Activated CD4-positive, alpha-beta T cell treated with anti-CD3 and anti-CD28 coated beads, Interleukin-2, amount 50 U/mL, for 24 hours (primary cell): ENCODE measurements at regions not wholly inside any gene's neighbourhood (a gene's known extent, or its start where the extent isn't known, plus 50 kb on each side); places are given as distances from the start of the nearest gene placed in this dataset.
"Not testable (repeated sequence)": the region's sequence is repeated elsewhere in the genome, so short reads cannot be mapped to it uniquely, and the experiment has no call there.

Source experiments
- DNase-seq, 2 donors: peaks; one replicate each; pipeline ENCODE4 v3.0.0-alpha.2; 2020; ENCODE audit warnings: low read depth in 1 of 2, low spot score in 1 of 2

DNA sequence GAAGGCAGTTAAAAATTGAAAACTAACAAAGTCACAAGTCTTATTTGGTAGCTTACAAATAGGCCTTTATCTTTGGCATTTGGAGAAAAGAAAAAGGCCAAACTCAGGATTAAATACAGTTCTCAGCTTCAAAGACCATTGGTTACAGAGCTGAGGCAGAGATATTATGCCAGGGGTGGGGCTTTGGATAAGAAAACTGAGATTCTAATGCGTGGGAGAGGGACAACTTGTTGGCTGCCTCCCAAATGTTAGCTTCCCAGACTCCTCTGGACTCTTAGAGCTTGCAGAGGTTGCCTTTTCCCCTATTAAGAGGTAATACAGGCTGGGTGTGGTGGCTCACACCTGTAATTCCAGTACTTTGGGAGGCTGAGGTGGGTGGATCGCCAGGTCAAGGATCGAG lies 231.8 kb downstream of the SQOR start:
- no peak for DNase-seq

DNA sequence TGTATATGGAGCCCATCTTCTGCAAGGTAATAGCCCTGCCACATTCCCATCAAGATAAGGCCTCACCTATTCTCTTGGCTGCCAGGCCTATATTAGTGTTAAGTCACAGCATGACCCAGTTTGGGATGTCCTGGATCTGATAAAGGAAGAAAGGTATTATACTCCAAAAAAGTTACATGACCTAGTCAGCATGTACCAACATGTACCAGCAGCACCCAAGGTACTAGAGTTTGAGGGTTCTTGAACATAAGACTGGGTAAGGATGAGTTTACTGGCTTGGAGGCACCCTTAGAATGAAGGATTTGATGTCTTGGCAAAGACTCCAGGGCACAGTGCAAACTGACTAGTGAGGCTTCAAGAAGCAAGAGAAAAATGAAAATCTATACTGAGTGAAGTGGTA lies 232.5 kb downstream of the SQOR start:
- DNase-seq = no peak

DNA sequence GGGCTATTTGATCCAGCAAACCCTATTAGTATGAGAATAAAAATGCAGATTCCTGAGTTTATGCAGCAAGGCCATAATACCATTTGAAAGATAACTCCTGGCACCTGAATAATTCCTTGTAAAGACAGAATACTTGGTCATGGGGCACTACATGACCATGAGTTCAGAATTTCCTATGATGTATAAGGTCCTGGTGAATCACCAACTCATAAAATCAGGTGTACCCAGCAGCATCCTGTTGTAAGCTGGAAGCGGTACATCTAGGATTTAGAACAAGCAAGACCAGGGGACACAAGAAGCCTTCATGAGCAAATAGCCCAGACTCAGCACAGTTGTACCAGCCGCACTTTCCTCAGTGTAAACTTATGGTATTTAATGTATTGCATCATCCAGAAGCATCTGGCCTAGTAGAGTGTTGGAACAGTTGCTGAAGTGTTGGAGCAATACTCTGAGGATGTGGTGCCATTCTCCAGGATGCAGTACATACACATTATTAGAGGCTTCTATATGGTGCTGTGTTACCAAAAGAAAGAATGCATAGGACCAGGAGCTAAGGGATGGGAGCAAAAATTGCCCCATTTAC lies 233.4 kb downstream of the SQOR start:
- no peak for DNase-seq

DNA sequence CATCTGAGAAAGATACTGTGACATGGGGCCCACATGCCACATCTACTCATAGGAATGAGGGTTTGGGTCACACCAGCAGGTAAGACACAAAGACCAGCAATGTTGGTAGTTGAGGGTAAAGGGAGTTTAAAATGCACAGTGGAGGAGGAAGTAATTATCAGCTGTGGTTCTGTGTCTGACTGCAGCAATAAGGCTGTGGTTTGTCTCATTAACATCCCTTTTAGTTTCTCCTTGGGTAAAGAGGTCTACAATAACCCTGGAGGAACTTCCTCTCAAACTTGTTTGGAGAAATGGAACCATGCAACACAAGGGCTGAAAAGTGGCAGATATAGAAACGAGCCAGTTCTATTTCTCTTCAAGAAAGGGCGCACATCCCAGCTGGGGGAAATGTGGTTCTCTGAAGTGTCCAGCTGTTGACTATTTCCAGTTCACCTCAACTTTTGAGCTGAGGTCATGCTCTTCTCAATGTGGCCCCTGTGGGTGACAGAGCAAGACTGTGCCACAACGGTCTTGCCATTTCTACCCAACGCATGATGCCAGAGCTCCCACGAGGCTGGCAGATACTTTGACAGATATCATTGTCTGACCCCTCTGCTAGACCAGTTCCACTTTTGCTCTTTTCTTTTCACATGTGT lies 234.3 kb downstream of the SQOR start:
- DNase-seq = no peak

DNA sequence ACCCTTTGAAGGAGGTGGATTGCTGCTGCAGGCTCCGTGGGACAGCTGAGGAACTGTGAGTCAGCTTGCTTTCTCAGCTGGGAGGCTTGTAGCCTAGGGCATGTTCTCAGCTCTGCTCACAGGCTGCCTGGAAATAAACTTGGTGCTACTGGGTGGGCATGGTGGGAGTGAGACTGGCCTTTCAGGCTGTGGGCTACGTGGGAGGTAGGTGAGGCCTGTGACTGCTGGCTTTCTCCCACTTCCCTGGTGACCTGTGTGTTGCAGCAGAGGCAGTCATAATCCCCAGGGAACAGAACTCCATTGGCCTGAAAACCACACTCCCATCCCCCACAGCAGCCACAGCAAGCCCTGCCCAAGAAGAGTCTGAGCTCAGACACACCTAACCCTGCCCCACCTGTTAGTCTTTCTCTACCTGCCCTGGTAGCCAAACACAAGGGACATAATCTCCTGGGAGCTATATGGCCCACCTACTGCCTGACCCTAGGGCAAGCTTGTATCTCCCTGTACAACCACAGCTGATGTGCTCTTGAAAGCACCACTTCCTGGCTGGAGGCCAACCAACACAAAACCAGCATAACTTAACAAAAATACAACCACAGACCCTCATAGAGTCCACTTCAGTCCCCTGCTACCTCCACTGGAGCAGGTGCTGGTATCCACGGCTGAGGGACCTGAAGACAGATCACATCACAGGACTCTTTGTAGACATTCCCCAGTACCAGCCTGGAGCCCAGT lies 236.5 kb downstream of the SQOR start:
- no peak for DNase-seq

DNA sequence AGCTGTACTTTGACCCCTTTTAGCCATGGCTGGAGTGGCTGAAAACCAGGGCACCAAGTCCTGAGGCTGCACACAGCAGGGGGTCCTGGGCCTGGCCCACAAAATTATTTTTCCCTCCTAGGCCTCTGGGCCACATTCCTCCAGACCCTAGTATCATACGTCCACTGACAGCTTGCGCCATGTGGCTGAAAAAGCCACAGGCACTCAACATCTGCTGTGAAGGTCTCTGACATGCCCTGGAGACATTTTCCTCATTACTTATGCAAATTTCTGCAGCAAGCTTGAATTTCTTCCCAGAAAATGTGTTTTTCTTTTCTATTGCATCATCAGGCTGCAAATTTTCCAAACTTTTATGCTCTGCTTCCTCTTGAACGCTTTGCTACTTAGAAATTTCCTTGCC lies 239.0 kb downstream of the SQOR start:
- DNase-seq = no peak

DNA sequence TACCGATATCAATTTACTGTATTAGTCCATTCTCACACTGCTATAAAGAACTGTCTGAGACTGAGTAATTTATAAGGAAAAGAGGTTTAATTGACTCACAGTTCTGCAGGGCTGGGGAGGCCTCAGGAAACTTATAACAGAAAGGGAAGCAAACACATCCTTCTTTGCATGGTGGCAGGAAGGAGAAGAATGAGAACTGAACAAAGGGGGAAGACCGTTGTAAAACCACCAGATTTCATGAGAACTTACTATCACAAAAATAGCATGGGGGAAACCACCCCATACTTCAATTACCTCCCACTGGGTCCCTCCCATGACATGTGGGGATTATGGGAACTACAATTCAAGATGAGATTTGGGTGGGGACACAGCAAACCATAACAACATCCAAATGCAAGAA lies 239.7 kb downstream of the SQOR start:
- DNase-seq = not testable (repeated sequence)

DNA sequence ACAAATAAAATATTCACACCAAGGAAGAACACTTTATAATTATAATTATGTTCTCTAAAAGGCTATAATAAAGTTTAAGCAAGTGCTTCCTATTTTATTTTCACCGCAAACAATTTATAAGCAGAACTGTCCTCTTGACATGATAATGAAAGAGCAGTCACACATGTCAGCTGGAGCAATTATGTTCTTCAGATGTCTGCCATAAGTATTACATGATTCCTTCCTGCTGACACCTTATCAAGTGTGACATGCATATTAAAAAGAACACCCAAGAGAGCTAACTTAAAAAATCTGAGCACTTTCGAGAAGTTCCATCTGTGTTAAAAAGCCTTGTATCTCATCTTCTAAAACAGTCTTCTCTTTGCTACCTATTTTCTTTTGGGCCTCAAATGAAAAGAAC lies 249.5 kb downstream of the SQOR start:
- DNase-seq = no peak

DNA sequence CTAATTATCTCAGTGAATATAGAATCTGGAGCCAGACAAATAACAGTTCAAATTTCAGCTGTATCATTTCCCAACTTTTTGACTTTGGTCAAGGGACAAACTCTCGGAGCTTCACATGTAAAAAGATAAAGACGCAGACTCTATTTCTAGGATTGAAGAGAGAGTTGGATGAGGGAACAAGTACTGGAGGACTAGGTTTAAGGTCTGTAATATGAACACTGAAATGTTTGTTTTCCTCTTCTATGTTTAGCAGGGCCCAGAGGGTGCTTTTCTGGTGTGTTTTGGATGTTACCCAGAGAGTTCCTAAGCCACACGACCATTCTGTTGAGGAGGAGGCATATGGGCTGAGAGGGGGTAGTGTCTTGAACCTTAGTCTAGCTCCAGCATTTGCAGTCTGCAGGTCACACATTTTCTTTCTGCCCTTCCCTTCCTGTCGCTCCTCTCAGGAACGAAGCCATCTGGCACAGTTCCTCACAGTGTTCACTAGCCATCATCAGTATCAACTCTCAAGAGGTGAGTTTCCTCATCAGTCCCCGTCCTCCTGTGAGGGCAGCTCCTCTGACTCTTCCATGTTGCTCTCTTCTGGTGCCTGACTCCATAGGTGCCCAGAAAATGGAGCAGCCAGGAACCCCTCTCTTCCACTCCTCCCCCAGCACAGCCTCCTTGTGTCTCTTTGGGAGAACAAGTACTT lies 250.1 kb downstream of the SQOR start:
- DNase-seq = no peak

DNA sequence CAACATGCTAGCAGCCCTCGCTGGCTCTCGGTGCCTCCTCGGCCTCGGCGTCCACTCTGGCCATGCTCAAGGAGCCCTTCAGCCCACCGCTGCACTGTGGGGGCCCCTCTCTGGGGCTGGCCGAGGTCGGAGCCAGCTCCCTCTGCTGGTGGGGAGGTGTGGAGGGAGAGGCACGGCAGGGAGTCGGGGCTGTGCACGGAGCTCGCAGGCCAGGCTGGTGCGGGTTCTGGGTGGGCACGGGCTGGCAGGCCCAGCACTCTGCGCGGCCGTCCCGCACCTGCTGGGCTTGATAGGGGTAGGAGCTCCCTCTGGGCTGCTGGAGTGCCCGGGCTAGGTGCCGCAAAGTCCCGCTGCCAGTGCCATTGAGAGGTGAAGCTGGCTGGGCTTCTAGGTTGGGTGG lies 251.0 kb downstream of the SQOR start:
- DNase-seq = no peak

DNA sequence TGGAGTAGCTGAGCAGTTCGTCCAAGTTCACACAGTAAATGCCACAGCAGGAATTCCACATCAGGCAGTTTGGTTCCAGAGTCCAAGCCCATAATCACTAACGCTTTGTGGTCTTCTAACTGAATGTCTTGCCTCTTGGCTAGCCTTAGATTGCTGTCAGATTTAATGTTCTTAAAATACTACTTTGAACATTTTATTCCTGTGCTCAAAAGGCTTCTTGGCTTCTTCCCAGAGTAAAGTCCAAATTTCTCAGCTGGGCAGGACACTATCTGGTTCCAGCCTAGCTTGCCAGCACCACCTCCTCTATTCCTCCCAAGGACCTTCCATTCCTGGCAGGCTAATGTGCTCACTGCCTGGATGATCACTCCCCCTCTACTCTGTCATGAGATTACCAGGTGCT lies 256.9 kb downstream of the SQOR start:
- DNase-seq = no peak

DNA sequence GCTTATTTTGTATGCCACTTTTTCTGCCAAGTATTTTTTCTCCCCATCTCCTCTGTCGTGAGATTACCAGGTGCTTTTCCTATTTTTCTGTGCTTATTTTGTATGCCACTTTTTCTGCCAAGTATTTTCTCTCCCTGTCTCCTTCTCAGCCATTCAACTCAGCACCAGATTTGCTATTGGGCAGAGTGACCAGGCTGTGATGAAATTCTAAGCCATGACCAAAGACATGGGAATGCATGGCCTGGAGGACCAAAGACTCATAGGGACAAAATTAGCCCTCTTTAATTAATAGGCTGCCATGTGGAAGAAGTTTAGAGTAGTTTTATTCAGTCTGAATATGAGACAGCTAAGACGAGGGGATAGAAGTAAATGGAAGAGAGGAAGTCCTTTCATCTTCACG lies 257.4 kb downstream of the SQOR start:
- no peak for DNase-seq

DNA sequence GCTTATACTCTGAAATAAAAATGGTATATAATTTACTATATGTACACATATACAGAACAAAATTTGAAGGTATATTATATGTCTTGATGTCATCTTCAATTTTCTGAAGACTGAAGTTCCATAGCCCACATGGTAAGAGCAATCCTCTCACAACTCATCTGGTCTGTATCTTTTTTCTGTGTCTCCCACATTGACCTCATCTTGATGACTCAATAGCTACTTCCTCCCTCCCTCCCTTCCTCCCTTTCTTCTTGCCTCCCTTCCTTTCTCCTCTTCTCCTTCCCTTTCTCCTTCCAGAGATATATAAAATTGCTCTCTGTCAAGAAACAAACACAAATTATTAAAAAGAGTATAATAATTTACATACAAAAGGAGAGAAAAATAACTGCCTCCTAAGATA lies 268.5 kb downstream of the SQOR start:
- DNase-seq = no peak

DNA sequence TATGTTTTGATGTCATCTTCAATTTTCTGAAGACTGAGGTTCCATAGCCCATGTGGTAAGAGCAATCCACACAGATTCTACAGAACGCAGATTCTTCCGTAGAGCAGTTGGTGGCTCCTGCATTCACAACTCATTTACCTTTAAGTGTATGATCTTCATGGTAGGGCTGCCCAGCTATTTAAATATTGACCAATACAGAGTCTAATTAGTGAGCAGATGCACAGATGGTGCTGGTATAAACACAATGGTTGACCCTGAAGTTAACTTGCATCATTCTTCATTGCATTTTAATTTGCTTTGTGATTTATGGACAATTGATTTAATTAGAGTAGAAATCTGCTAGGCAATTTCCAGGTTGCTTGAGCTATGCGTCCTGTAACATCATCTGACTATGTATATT lies 269.2 kb downstream of the SQOR start:
- no peak for DNase-seq

DNA sequence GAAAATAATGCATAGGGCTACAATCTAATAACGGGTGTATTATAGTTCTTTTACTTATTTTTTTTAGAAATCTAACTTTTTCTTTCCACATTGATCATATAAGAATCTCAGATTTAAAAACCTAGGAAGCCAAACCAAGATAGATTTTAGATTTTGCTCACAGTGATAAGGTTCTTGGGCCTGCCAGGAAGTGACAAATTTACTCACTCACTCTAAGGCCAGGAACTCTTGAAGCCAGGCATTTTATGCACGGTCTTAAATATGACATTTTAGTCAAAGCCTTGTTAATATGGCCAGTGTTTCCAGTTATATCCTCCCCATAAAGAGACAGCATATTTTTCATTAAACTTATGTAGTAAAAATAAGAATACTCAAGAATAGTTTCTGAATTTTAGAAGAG lies 271.4 kb downstream of the SQOR start:
- no peak for DNase-seq

DNA sequence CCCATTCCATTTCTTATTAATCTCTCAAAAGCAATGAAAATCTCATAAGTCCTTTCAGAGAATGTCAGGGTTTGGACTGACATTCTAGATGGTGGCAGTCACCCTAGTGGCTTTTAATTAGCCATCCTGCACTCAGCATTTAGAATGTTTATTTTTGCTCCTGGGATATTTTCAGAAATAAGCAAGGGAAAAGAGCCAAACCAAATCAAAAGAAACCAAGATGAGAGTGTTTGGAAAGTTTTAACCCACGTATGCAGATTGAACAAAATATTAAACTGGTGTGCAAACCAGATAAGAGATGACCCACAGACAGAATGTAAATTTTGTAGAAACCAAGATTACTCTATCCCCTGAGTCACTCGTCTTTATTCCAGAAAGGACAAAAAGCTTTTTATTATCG lies 275.8 kb downstream of the SQOR start:
- DNase-seq = no peak

DNA sequence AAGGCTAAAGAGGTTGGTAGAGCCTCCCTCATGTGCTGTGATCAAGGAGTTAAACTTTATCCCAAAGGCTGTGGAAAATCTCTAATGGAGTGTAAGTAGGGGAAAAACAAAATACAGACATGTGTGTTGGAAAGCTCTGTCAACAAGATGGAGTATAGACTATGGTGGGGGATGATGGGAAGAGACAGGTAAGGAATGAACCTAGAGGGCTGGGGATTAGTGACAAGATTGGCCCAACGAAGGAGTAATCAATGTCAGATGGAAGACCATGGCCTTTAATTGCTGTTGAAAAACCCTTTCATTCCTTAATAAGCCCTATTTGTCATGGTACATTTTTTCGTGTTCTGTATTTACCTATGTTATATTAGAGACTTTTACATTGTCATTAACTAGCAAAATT lies 278.6 kb downstream of the SQOR start:
- no peak for DNase-seq

DNA sequence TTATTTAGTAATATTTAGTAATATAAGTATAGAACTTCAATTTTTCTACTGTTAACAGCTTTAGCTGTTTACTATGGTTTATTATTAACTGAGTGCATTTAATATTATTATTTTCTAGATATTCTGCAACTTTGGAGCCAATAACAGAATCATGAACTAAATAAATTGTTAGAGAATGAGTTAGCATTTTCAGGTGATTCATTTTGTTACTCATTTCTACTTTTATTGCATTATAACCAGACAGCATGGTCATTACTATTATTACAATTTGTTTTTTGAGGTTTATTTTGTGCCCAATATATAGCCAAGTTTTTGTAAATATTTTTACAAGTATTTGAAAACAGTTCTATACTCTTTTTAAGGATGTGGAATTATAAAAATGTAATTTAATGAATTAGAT lies 279.6 kb downstream of the SQOR start:
- no peak for DNase-seq

DNA sequence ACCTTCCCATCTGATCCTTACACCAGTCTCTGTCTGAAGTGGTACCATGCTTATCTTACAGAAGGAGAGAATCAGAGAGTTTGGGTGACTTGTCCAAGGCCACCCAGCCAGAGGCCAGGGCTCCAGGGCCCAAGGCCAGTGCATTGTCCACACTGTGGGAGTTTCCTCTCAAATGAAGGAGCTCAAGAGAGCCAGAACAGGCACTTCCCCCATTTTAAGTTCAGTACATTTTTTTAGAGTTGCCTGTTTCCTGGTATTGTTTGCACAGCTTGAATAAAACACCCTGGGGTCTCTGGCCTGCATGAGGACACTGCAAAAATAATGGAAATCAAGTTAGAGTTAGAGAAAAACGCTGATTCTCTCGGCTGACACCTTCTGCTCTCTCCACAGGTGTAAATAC lies 284.0 kb downstream of the SQOR start:
- no peak for DNase-seq

DNA sequence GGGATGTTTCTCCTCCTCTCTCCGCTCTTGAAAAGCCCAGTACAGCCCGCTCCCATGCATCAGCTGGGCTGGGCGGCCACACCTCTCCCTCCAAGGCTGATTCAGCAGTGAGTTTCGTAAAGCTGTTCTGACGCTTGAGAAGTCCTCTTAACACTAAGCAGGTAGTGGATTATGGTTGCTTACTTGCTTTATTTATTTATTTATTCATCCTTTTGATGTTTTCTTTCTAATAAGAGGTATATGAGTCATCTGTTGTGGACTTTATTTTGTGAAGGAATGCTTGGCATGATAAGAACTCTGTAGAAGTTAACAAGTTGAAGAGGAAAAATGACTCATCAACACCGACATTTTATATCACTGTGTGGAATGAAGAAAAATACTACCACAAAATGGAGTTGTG lies 285.0 kb downstream of the SQOR start:
- no peak for DNase-seq

DNA sequence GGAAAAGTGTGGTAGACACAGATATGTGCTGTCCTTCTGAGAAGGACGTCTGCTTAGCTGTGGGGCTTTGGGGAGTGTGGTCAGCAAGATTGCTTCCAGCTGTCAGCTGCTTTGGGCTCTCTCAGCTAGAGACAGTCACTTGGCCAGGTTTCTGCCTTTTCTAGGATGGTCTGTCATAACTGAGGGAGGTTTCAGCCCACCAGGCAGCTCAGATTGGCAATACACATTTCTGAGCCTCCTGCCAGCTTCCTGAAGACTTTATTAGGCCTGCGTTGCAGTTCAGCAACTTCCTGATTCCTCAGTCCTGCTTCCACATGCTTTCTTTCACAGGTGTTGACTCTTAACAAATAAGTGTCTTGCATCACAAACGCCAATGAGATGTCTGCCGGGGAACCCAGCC lies 286.5 kb downstream of the SQOR start:
- no peak for DNase-seq

DNA sequence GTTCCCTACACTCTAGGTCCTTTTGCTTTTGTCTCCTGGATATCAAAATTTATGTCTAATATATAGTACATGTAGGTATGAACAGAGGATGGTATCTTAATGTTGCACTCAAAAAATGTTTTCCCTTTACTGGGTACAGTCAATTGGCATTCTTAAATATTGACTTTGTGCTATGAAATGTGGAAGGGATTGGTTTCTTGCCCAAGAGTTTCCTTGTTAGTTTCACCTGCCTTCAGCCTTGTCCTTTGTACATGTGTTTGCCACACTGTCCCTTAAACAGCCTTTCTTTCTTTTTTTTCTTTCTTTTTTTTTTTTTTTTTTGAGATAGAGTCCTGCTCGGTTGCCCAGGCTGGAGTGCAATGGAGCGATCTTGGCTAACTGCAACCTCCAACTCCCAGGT lies 287.1 kb downstream of the SQOR start:
- no peak for DNase-seq
